GM21515 (cell line): ENCODE measurements at regions not wholly inside any gene's neighbourhood (a gene's known extent, or its start where the extent isn't known, plus 50 kb on each side); places are given as distances from the start of the nearest gene placed in this dataset.

ENCODE experiments used
- ATAC-seq: cut with Tn5 transposase; IDR thresholded peaks from one replicate; pipeline ENCODE4 v1.9.1; 2021; ENCODE audit not compliant: unreplicated experiment

DNA sequence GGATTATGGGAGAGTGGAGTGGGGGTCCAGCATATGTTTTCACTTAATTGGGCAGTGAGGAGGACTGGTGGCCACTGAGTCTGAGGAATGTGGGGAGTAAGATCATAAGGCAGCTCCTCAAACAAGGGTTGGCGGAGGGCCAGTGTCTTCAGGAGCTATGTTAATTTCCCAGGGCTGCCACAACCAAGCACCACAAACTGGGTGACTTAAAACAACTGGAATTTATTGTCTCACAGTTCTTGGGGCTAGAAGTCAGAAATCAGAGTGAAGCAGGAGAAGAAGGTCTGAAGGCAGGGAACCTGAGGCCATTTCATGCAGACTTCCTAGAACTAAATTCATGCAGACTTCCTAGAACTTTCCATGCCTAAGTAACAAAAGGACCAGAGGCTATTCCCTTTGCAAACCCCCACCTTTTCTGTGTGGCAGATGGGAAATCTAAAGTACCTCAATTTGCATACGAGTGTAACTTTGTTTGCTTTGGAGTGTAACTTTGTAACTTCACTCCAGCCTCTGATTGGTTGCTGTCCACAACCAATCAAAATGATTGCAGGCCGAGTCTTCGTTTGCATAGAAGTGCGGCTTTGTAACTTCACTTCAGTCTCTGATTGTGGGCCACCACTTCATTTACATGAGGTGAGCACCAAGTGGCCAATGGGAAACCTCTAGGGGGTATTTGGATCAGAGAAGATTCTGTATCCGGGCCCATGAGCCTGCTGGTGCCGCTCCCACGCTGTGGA, 50.5 kb upstream of the ZBED5 start:
- no peak for ATAC-seq
